ENCODE measurements at regions not wholly inside any gene's neighbourhood (a gene's known extent, or its start where the extent isn't known, plus 50 kb on each side); places are given as distances from the start of the nearest gene placed in this dataset.

GRCh38 chr12:59036973-59037762, 116.9 kb upstream of the LRIG3 start:
- no peak for TF ChIP-seq CTCF (IDR thresholded peaks at IDR 0.05; ENCODE audit: low read length)
- no peak for TF ChIP-seq EZH2 (IDR thresholded peaks at IDR 0.05; ENCODE audit: borderline replicate concordance, low read length)

Data from OCI-LY1 (cell line).